Dermis microvascular lymphatic vessel endothelial cell (primary cell): ENCODE measurements at regions not wholly inside any gene's neighbourhood (a gene's known extent, or its start where the extent isn't known, plus 50 kb on each side); places are given as distances from the start of the nearest gene placed in this dataset.
A peak's percentile ranks its signal among the peaks of the same experiment; 100 is the strongest.
"Not testable (repeated sequence)": the region's sequence is repeated elsewhere in the genome, so short reads cannot be mapped to it uniquely, and the experiment has no call there.

ENCODE experiments used
- DNase-seq, 2 donors: peaks; one replicate each; pipeline versions ENCODE4 v3.0.0 to v3.0.0-alpha.2; 2010; ENCODE audit warnings: low read depth in 2 of 2

DNA sequence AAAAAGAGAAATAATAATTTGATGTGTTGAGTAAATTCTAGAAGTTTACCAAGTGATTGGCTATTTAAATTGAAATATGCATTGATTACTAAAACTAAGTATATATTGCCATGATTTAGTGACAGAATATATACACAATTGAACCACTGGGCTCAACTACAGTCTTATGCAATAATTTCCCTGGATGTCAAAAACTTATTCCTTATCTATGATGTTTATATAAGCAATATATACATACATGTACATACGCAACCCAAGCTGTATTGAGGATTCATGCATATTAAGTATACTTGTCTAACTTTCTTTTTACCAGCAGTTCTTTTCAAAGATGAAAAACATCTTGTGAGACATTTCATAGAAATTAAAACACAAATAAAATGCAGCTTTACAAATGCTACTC is 165.8 kb downstream of the ZIC4 start:
- no peak for DNase-seq

DNA sequence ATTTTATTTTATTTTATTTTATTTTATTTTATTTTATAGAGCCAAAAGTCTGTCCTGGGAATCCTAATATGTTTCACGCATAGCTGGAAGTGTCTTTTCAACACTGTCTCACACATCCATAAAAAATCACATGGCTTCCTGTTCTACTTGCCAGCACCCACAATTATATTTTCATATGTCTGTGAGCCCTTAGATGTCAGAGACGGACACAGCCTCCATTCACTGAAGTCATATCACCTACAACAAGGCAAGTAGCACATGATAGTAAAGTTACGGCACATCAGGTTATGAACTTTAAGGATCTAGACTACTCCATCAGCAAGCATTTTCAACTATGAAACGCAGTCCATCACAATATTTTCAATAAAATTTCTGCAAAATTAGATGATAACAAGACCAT is 168.4 kb downstream of the ZIC4 start:
- no peak for DNase-seq

DNA sequence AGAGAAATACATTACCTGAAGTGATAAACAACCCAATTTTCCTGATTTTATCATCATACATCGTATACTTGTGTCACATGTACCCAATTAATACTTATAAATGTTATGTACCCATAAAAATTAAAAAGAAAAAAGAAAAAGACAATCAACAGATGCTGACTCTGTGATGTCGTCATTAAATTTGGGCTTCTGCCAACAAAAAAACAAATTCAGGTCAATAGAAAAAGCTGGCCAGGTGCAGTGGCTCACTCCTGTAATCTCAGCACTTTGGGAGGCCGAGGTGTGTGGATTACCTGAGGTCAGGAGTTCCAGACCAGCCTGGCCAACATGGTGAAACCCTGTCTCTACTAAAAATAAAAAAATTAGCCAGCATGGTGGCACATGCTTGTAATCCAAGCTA is 174.4 kb downstream of the ZIC4 start:
- not testable (repeated sequence) for DNase-seq

DNA sequence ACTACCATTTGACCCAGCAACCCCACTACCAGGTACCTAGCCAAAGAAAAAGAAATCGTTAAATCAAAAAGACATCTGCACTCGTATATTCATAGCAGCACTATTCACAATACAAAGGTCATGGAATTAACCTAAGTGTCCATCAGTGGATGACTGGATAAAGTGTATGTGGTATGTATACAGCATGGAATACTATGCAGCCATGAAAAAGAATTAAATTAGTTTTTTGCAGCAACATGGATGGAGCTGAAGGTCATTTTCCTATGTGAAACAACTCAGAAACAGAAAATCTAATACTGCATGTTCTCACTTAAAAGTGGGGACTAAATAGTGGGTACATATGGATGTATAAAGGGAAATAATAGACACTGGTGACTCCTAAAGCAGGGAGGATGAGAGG is 175.2 kb downstream of the ZIC4 start:
- no peak for DNase-seq

DNA sequence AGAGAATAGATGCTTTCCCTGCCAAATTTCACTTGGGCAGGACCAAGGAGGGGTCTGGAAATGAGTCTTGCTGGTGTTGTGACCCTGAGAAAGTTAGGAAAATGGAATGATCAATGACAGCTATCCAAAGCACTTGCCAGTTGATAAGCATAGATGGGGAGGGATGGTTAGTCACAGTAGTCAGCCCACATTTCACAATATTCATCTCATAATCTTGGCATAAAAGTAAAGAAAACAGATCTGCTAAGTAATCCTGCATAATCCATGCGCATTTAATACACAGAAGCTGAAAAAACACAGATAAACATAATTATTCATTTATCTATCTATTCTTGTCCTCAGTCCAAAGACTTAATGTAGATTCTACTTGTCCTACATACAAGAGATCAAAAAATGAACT is 184.1 kb downstream of the ZIC4 start:
- no peak for DNase-seq

DNA sequence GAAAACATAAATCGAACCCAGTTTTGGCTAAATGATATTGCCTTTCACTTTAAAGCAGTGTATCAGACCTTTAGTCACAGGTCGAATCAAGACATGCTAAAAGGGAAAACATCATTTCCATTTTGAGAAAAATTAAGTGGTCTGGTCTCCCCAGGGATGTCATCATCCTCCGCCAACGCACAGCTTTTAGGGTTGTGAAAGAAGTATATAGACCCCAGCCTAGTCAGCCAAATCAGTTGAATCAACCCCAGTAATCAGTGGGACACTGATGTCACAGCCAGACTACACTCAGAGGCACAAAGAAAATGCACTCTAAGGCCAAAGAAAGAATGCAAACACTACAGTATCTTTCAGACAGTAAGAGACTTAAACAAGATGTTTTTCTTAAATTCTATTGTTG is 187.4 kb downstream of the ZIC4 start:
- DNase-seq: no peak

DNA sequence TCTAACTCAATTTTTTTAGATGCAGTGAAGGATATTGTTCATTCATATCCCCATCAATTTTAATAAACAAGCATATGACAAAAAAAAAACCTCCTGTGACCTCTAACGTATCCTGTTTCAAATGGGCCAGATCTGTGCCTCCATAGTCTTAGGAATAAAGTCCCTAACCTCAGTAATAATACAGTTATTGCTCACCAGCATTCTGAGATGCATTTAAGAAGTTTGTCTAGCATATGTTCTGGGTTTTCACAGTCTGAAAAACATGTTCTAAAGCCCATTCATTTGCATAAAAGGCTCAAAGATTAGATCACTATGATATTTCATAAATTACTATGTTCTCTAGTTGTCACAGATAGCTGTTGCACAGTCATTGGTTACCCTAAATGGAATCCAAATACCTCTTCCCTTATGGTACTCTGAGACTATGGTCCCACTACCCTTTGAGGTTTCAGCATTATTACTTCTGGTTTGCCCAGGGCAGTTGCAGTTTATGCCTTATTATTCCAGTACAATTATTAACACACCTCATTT is 190.1 kb downstream of the ZIC4 start:
- no peak for DNase-seq

DNA sequence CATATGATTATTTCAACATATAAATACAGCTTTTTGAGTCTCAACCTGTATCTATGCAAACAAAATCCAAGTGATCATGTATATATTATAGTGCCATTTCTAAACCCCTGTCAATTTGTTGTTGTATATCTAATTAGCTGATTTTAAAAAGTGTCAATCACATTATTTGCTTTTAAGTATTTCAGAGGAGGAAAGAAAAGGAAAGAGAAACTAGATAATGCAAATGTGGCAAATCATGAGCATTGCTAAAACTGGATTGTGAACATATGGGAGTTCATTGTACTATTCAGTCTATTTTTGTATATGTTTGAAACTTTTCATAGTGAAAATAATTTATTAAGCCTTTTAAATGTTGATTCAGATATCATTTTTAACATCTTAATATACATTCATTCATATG is 190.7 kb downstream of the ZIC4 start:
- DNase-seq: no peak

DNA sequence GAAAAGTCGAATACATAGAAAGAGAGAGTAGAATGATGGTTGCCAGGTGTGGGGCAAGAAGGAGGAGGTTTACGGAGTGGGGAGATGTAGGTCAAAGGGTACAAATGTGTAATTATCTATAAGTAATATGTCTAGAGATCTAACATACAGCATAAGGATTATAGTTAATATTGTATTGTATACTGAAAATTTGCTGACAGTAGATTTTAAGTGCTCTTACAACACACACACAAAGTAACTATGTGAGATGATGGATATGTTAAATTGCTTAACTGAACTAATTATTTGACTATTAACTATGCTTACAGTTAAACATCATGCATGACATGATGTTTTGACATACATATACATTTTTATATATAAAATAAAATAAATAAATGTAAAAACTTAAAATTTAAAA is 192.7 kb downstream of the ZIC4 start:
- DNase-seq: no peak

DNA sequence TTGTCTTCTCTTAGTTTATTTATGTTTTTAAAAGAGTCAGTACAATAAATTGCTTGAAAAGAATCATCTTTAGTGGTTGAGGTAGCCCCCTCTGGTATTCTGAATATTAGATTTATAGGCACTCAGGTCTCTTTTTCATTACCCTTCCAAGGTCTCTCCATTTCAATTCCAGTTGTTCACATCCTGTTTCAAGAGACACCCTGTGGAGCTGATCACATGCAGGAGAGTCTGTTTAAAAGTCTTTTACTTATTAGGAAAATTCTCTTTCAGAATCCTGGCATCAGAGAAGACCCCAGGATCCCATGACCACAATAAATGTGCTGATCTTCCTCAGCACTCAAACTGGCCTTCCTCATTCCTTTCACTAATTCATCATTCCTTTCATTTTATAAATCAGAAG is 195.7 kb downstream of the ZIC4 start:
- no peak for DNase-seq

DNA sequence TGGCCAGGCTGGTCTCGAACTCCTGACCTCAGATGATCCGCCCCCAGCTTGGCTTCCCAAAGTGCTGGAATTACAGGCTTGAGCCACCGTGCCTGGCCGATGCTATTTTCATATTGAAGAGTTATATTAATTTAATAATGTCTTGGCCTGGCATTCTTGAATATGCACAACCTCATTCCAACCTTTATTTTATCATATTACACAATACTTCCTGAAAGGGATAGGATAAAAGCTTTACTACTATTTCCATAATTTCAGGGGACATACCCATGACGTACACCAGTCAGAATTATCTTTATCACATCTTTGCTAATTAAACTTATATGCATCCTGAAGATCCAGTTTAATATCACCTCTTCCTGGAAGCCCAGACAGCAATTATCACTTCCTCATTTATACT is 205.3 kb downstream of the ZIC4 start:
- no peak for DNase-seq

DNA sequence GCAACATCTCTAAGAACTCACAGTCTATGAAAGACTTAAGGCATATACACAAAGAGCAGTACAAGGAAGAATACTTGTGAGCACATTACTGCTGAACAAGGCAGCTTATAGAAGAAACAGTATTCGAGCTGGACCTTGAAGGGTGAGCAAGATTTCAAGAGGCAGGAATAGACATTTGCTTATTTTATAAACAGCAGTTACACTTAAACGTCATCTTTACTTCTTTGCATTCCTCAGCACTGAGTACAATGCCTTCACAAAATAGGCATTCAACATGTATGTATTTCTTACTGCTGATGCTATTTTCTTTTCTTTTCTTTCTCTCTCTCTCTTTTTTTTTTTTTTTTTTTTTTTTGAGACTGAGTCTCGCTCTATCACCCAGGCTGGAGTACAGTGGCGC is 205.8 kb downstream of the ZIC4 start:
- DNase-seq: no peak

DNA sequence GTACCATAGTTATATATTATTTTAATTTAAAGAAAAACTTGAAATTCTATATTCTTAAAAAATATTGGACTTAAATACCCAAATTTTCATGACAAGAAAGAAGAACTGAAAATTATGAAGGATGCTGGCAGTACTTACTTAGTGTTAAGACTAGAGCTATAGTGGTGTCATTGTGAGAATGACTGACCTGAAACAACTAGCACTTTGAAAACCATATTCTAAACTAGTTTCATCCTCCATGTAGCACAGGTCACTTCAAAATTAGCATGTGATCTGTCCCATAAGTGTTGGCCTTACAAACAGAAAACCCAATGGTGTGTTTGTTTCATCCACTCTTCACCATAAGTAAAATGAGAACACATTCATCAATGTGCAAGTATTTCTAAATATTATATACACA is 208.6 kb downstream of the ZIC4 start:
- DNase-seq: no peak

DNA sequence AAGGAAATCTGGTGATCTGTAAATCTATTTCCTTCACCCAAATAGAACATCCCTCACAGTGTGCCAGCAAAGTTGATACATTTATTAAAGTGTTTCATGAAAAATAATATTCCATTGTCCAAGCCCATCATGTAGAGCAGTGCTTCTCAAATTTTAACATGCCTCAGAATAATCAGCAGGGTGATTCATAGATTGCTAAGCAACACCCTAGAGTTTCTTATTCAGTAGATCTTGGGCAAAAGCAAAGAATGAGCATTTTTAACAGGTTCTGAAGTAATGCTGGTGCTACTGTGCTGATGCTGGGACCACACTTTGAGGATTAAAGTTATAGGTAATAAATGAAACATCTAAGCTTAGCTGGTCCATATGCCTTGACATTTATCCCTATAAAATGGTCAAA is 210.5 kb downstream of the ZIC4 start:
- DNase-seq: no peak

DNA sequence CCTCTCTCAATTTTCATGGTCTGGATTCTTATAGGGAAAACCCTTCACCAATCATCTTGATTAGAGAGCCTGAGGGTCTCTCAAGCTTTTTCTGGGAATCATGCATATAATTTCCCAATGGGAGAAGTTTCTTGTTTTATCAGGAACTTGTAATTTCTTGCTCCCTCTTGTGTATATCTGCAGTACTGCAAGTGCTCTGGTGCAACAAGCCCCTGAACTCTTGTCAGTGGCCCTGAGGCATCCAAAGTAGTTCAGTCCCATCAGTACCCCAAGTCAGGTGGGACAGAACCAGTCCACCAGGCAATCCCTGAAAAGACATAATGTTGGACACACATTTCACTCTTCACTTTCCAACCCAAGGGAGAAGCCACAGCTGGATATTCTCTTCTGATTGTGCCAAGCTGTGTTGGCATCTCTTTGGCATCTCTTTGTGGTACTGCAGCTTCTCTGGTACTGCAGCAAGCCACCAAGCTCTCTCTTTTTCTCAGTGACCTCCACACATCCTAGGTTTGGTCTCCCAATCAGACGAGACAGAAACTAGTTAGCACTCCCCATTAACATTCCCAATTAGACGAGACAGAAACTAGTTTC is 214.5 kb downstream of the ZIC4 start:
- peak; percentile 65 to 73 for DNase-seq

DNA sequence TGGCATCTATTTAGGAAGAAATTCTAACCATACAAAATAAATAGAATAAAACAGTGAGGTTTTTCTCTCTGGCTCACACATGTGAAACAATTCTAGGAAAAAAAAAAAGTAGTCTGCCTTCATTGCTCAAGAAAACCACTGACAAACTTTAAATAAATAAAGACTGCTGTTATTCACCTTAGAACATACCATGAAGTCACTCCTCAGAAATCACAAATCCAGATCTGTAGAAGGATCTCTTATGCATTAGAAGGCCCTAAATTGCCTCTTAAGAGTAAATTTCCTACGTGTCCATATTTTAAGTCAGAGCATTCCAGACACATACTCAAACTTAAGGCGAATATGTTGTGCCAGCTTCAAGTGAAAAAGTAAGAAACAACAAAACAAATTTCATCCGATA is 217.3 kb downstream of the ZIC4 start:
- no peak for DNase-seq

DNA sequence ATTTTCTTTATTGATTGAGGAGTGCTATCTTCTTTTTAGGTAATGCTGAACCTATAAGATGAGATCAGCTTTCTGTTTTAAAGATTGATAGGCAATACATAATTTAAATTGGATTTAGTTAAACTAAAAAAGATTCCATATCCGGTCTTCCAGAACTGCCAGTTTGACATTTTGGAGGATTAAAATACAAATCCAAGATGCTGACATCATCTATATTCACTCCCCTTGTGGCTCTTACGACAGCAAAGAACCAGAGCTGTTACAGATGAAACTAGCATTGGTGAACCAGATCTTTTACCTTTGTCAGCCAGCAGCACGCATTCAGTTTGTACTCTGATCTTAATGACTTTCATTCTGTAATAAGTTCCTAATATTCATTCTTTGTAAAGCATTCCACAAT is 218.7 kb downstream of the ZIC4 start:
- DNase-seq: no peak

DNA sequence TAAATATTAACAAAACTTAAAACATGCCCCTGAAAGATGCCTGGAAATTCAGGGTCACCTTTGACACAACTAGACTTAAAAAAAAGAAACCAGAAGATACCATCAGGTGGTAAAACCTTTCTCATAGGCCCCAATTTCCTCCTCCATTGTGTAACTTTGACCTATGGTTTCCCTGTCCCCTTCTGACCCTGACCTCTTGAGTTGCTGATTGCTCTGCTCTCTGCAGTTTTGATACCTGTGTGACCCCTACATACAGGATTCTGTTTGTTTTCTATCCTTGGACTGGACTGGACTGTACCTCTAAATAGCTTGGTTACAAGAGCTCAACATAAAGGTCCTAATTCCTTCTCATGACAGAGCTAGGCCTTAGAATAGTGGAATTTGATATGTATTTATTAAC is 220.6 kb downstream of the ZIC4 start:
- no peak for DNase-seq

DNA sequence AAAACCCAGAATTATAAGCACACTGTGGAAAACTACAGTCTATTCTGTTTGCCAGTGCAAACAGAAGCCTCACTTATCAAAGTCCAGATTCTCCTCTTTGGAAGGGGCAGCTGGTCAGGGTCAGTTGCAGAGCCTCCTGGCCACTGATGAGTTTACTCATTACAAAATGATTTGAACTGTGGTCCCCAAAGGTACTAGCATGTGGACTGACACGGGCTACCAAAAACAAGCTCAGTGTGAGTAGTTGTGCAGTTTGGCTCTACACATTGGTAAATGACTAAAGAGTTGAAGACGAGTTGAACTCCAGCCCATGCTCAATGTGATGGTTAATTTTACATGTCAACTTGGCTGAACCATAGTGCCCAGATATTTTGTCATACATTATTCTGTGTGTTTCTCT is 221.5 kb downstream of the ZIC4 start:
- DNase-seq: no peak

DNA sequence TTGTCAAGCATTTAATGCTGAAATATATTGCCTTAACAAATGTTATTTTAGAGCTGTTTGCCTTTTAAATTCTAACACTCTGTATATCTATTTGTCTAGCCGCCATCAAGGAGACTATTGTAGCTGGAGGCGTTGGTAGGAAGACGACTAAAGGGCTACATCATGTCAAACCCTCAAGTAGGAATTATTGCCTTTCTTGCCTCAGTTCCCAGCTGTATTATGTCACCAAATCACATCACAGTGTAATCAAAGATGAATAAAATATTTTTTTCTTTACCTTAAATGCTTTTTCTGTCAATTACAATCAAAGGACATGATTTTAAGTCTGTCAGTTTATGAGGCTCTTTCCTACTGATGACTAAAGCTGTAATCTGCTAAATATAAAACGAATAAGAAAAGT is 233.1 kb downstream of the ZIC4 start:
- no peak for DNase-seq

DNA sequence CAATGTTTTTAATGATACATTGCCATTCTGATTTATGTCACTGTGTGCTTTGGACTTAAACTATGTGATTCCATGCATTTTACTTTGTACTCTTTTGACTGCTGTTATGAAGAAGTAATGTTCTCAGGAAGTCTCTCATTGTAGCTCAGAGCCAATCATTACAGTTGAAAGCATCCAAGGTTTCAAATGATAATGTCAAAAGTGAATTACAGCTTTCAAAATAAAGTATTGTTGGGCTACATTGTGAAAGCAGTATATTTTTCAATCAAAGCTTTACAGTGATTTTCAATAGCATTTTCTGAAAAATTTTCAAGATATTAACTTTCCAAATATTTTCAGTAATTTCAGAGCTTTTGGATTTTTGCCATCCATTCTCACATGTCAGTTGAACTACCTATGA is 243.6 kb downstream of the ZIC4 start:
- no peak for DNase-seq

DNA sequence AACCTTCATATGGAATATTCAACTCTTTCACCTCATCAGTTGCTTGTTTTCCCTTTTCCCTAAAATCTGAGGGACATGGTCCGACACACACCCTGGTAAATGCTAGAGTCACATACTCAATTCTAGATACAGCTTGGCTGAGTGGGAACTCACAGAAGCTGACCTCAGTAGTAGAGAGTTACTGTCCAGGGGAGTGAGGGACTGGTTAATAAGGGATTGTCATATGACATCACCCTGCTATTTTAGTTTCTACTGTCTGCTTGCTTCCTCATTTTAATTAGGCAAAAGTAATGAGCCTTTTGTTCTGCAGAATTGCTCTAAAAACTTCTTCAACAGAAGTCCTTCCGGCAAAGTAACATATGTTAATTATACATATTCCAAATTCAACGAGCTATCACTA is 244.5 kb downstream of the ZIC4 start:
- no peak for DNase-seq

DNA sequence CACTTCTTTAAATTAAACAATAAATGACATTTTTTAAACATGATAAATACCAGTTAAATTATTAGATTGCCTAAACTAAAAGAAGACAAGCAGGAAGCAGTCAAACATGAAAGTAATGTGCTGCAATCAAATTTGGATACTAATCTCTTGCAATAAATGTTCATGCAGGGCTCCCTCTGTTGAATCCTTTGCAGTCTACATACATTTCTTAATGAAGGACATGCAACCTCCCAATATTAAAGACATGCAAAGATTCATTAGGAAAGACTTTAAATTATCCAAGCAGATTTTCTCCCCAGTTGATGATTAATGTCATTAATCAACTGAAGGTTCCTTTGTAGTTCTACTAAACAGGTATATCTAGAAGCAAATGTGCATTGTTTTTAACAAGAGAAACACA is 245.4 kb downstream of the ZIC4 start:
- DNase-seq: no peak

DNA sequence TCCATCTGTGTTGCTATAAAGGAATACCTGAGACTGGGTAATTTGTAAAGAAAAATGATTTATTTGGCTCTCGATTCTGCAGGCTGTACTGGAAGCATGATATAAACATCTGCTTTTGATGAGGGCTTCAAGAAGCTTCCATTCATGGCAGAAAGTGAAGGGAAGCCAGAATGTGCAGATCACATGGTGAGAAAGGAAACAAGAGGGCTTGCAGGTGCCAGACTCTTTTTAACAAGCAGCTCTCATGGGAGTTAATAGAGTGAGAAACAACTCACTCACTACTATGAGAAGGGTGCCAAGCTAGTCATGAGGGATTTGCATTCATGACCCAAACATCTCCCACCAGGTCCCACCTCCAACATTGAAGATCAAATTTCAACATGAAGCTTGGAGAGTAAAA is 247.2 kb downstream of the ZIC4 start:
- no peak for DNase-seq
